Loucy (cell line): ENCODE measurements at regions not wholly inside any gene's neighbourhood (a gene's known extent, or its start where the extent isn't known, plus 50 kb on each side); places are given as distances from the start of the nearest gene placed in this dataset.

Experiments used
- CTCF ChIP-seq: fragments of 200-600 bp; sonication (generic); conservative IDR thresholded peaks from 2 replicates; pipeline ENCODE4 v1.5.1; 2014; ENCODE audit warnings: mild to moderate bottlenecking, antibody characterized with exemption, low read length
- EZH2phosphoT487 ChIP-seq: fragments of 200-600 bp; IDR thresholded peaks from 2 replicates; pipeline ENCODE4 v1.6.1; 2018; ENCODE audit warnings: antibody characterized with exemption, mild to moderate bottlenecking, moderate library complexity, borderline replicate concordance

- TF ChIP-seq CTCF = no peak
- TF ChIP-seq EZH2phosphoT487 = no peak
Measured at GRCh38 chr1:189880135-189880534, 597.5 kb downstream of the BRINP3 start.
